Body of pancreas (tissue), 4 donors: ENCODE measurements at regions not wholly inside any gene's neighbourhood (a gene's known extent, or its start where the extent isn't known, plus 50 kb on each side); places are given as distances from the start of the nearest gene placed in this dataset.

ENCODE experiments used
- POLR2A ChIP-seq, 3 donors: fragments of 450-650 bp; IDR thresholded peaks; one replicate each; pipeline ENCODE4 v1.6.1; 2016; ENCODE audit warnings: antibody characterized with exemption in 3 of 3, mild to moderate bottlenecking in 2 of 3
- TF ChIP-seq, protein P1 (sequence below), 7 experiments: fragments of 450-650 bp in 4 of 7; fragments of 200-600 bp in 3 of 7; sonication (generic) in 3 of 7; IDR thresholded peaks; one replicate each; pipeline ENCODE4 v1.5.1; 2016 to 2019; ENCODE audit warnings: antibody characterized with exemption in 7 of 7

DNA sequence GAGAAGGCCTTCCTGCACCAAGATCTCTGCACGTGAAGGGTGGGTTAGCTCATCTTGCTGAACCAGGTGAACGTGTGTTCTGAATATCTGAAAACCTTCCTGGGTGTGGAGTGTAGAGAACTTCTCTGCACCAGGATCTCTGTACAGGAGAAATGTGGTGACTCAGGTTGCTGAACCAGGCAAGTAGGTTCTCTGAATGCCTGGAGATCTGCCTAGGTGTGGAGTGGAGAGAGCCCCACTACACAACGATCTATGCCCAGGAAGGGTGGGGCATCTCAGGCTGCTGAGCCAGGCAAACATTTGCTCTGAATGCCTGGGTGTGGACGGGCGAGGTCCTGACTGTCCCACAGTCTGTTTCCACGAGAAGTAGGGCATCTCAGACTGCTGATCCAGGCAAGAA lies 1002.3 kb upstream of the KCND2 start:
- TF ChIP-seq, protein P1, sequence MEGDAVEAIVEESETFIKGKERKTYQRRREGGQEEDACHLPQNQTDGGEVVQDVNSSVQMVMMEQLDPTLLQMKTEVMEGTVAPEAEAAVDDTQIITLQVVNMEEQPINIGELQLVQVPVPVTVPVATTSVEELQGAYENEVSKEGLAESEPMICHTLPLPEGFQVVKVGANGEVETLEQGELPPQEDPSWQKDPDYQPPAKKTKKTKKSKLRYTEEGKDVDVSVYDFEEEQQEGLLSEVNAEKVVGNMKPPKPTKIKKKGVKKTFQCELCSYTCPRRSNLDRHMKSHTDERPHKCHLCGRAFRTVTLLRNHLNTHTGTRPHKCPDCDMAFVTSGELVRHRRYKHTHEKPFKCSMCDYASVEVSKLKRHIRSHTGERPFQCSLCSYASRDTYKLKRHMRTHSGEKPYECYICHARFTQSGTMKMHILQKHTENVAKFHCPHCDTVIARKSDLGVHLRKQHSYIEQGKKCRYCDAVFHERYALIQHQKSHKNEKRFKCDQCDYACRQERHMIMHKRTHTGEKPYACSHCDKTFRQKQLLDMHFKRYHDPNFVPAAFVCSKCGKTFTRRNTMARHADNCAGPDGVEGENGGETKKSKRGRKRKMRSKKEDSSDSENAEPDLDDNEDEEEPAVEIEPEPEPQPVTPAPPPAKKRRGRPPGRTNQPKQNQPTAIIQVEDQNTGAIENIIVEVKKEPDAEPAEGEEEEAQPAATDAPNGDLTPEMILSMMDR (IDR thresholded peaks at IDR 0.05), result no peak
- TF ChIP-seq POLR2A (IDR thresholded peaks at IDR 0.05), result no peak
